NB4 (cell line): ENCODE measurements at regions not wholly inside any gene's neighbourhood (a gene's known extent, or its start where the extent isn't known, plus 50 kb on each side); places are given as distances from the start of the nearest gene placed in this dataset.

Experiments
- POLR2A ChIP-seq: IDR thresholded peaks from 2 replicates; pipeline ENCODE4 v1.6.1; 2011; ENCODE audit warnings: mild to moderate bottlenecking; ENCODE audit not compliant: insufficient read length; ENCODE audit errors: extremely low read depth
- TF ChIP-seq, protein P1 (sequence below): IDR thresholded peaks from one replicate; pipeline ENCODE4 v1.5.1; 2012; ENCODE audit warnings: low read depth, low read length
- TF ChIP-seq, protein P2 (sequence below): IDR thresholded peaks from 2 replicates; pipeline ENCODE4 v1.6.1; 2011; ENCODE audit warnings: low read depth, low read length

DNA sequence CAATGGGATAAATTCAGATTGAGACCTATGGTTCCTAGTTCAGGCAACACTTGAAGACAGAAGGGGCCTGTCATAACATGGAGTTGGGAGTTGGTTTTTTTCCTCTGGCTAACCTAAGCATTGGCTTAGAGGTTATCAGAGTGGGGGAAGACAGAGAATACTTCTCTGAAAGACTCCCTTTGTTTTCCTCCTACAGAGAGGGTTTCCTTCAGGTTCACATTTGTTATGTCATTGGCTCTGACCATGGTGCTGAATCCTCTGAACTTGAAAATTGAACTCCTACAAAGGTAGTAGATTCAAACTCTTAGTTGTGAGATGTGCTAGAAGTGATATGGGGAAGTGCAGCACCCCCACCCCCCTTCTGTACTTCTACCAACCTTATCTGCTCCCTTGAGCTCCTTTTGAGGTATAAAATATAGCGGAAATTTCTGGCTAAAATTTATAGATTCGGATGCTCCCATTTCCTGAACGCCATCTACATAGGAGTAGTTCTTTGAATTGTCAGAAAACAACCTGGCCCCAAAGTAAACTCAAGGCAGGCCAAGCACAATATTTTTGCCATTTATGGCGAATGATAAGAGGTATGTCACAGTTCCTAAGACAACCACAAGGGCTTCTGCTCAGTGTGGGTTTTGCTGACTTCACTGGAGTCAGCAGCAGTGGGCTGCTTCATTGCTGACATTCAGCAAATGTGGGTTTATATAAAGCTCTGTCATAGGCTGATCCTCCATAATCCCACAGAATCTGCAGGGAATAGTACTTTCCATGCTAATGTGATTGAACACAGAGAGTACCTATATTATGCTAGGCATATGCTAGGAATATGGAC lies 131.6 kb upstream of the KLF14 start:
- TF ChIP-seq, protein P1, sequence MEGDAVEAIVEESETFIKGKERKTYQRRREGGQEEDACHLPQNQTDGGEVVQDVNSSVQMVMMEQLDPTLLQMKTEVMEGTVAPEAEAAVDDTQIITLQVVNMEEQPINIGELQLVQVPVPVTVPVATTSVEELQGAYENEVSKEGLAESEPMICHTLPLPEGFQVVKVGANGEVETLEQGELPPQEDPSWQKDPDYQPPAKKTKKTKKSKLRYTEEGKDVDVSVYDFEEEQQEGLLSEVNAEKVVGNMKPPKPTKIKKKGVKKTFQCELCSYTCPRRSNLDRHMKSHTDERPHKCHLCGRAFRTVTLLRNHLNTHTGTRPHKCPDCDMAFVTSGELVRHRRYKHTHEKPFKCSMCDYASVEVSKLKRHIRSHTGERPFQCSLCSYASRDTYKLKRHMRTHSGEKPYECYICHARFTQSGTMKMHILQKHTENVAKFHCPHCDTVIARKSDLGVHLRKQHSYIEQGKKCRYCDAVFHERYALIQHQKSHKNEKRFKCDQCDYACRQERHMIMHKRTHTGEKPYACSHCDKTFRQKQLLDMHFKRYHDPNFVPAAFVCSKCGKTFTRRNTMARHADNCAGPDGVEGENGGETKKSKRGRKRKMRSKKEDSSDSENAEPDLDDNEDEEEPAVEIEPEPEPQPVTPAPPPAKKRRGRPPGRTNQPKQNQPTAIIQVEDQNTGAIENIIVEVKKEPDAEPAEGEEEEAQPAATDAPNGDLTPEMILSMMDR = no peak
- TF ChIP-seq POLR2A = no peak
- TF ChIP-seq, protein P2, sequence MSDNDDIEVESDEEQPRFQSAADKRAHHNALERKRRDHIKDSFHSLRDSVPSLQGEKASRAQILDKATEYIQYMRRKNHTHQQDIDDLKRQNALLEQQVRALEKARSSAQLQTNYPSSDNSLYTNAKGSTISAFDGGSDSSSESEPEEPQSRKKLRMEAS = no peak
